WTC11 (cell line): ENCODE measurements at regions not wholly inside any gene's neighbourhood (a gene's known extent, or its start where the extent isn't known, plus 50 kb on each side); places are given as distances from the start of the nearest gene placed in this dataset.

Source experiments
- ATAC-seq: fragments of 200-7000 bp; cut with Tn5 transposase; 2 replicates; pipeline ENCODE4 v1.10.0; 2021; ENCODE audit warnings: mild to moderate bottlenecking, moderate library complexity
- CTCF ChIA-PET: fragments of 300-600 bp; sonication (Branson Sonifier 250); formaldehyde crosslinking; loops from one replicate; lab custom pipeline; 2021; ENCODE audit warnings: antibody characterized with exemption; lab: Charles Lee
- POLR2A ChIA-PET: fragments of 350-600 bp; sonication (Branson Sonifier 250); formaldehyde crosslinking; loops from one replicate; lab custom pipeline; 2021; ENCODE audit warnings: antibody characterized with exemption; lab: Charles Lee
- DNase-seq: peaks from one replicate; pipeline ENCODE4 v3.0.0; 2021; ENCODE audit warnings: low spot score
- H3K27ac Mint-ChIP-seq: 2 replicates; pipeline ENCODE4 v1.8.0; 2021; ENCODE audit warnings: mixed read lengths
- H3K27me3 Mint-ChIP-seq: 2 replicates; pipeline ENCODE4 v1.8.0; 2021; ENCODE audit warnings: low read depth, mild to moderate bottlenecking, moderate library complexity, mixed read lengths
- H3K36me3 Mint-ChIP-seq: 2 replicates; pipeline ENCODE4 v1.8.0; 2021; ENCODE audit warnings: mixed read lengths
- H3K4me1 Mint-ChIP-seq: 2 replicates; pipeline ENCODE4 v1.8.0; 2022; ENCODE audit warnings: mixed read lengths
- H3K4me3 Mint-ChIP-seq: 2 replicates; pipeline ENCODE4 v1.8.0; 2021; ENCODE audit warnings: mild to moderate bottlenecking, moderate library complexity, mixed read lengths
- H3K9me3 Mint-ChIP-seq: 2 replicates; pipeline ENCODE4 v1.8.0; 2021; ENCODE audit warnings: mixed read lengths
- ARID4B ChIP-seq: sonication (generic); formaldehyde crosslinking; IDR thresholded peaks from 2 replicates; pipeline ENCODE4 v1.8.0; 2023; ENCODE audit warnings: missing genetic modification reagents, mild to moderate bottlenecking, borderline replicate concordance
- ATF1 ChIP-seq: sonication (generic); formaldehyde crosslinking; IDR thresholded peaks from 2 replicates; pipeline ENCODE4 v1.8.1; 2023; ENCODE audit warnings: mild to moderate bottlenecking, moderate library complexity, missing genetic modification reagents
- CDX4 ChIP-seq: fragments of 250-450 bp; sonication (Bioruptor Pico); IDR thresholded peaks from 2 replicates; pipeline ENCODE4 v1.9.0; 2021; ENCODE audit warnings: moderate library complexity, mild to moderate bottlenecking, inconsistent platforms, borderline replicate concordance
- GRHL2 ChIP-seq: fragments of 250-450 bp; sonication (Bioruptor Pico); IDR thresholded peaks from 2 replicates; pipeline ENCODE4 v1.8.0; 2022; ENCODE audit warnings: mild to moderate bottlenecking, moderate library complexity; ENCODE audit not compliant: insufficient replicate concordance, severe bottlenecking
- NR2C2 ChIP-seq: sonication (generic); formaldehyde crosslinking; IDR thresholded peaks from 2 replicates; pipeline ENCODE4 v1.8.0; 2022; ENCODE audit warnings: mild to moderate bottlenecking, missing genetic modification reagents
- PRDM15 ChIP-seq: sonication (generic); formaldehyde crosslinking; IDR thresholded peaks from 2 replicates; pipeline ENCODE4 v1.8.0; 2022; ENCODE audit warnings: missing genetic modification reagents
- PRRX2 ChIP-seq: fragments of 250-450 bp; sonication (Bioruptor Pico); IDR thresholded peaks from 2 replicates; pipeline ENCODE4 v1.8.0; 2021; ENCODE audit warnings: mild to moderate bottlenecking
- STAT6 ChIP-seq: sonication (generic); formaldehyde crosslinking; conservative IDR thresholded peaks from 2 replicates; pipeline ENCODE4 v1.8.1; 2023; ENCODE audit warnings: mild to moderate bottlenecking, low read depth, missing genetic modification reagents, moderate library complexity
- TEAD1 ChIP-seq: sonication (generic); formaldehyde crosslinking; IDR thresholded peaks from 2 replicates; pipeline ENCODE4 v1.8.0; 2022; ENCODE audit warnings: mild to moderate bottlenecking, missing genetic modification reagents
- ZMAT4 ChIP-seq: fragments of 250-450 bp; sonication (Bioruptor Pico); IDR thresholded peaks from 2 replicates; pipeline ENCODE4 v1.9.0; 2021; ENCODE audit warnings: mild to moderate bottlenecking
- ZNF232 ChIP-seq: sonication (generic); formaldehyde crosslinking; IDR thresholded peaks from 2 replicates; pipeline ENCODE4 v1.8.0; 2022; ENCODE audit warnings: mild to moderate bottlenecking, missing genetic modification reagents
- ZNF263 ChIP-seq: sonication (generic); formaldehyde crosslinking; IDR thresholded peaks from 2 replicates; pipeline ENCODE4 v1.8.1; 2022; ENCODE audit warnings: low read depth, mild to moderate bottlenecking, moderate library complexity, missing genetic modification reagents
- ZNF416 ChIP-seq: fragments of 250-450 bp; sonication (Bioruptor Pico); IDR thresholded peaks from 2 replicates; pipeline ENCODE4 v1.9.0; 2021; ENCODE audit warnings: mild to moderate bottlenecking, inconsistent platforms
- ZNF425 ChIP-seq: fragments of 250-450 bp; sonication (Bioruptor Pico); conservative IDR thresholded peaks from 2 replicates; pipeline ENCODE4 v1.9.0; 2021; ENCODE audit warnings: mild to moderate bottlenecking

GRCh38 chr17:21535686-21536375, 156.5 kb upstream of the KCNJ18 start:
- ChIA-PET POLR2A (no interaction called here), CTCF (interaction anchor here (1.2 to 1.5 kb wide), 2 partner anchors 10 to 79 kb away, joined by 3 to 4 read pairs; no protein-coding TSS in a partner anchor)
- ATAC-seq (no peak), DNase-seq (no peak)
- Mint-ChIP-seq H3K27me3 (no peaks in the 10 kb centered on the region), H3K36me3 (peaks cover 39% of the 10 kb centered on the region), H3K27ac (no peak overlapping the region), H3K4me3 (no peak overlapping the region), H3K4me1 (no peaks in the 10 kb centered on the region), H3K9me3 (peaks cover 50% of the 10 kb centered on the region)
- TF ChIP-seq PRRX2 (CRISPR knock-in tag) (no peak), NR2C2 (CRISPR knock-in tag) (no peak), CDX4 (CRISPR knock-in tag) (no peak), ZNF263 (no peak), ZMAT4 (CRISPR knock-in tag) (no peak), PRDM15 (CRISPR knock-in tag) (no peak), ZNF232 (CRISPR knock-in tag) (no peak), ATF1 (CRISPR knock-in tag) (no peak), TEAD1 (CRISPR knock-in tag) (no peak), GRHL2 (CRISPR knock-in tag) (no peak), ARID4B (CRISPR knock-in tag) (no peak), ZNF425 (no peak), STAT6 (CRISPR knock-in tag) (no peak), ZNF416 (CRISPR knock-in tag) (no peak)
